Panc1 (cell line): ENCODE measurements at regions not wholly inside any gene's neighbourhood (a gene's known extent, or its start where the extent isn't known, plus 50 kb on each side); places are given as distances from the start of the nearest gene placed in this dataset.

ENCODE experiments used
- POLR2AphosphoS5 ChIP-seq: IDR thresholded peaks from 2 replicates; pipeline ENCODE4 v1.6.1; 2012; ENCODE audit warnings: mild to moderate bottlenecking, low read depth, low read length, moderate library complexity
- TF ChIP-seq, protein P1 (sequence below): fragments of 450-650 bp; IDR thresholded peaks from 2 replicates; pipeline ENCODE4 v1.5.1; 2017; ENCODE audit warnings: mild to moderate bottlenecking
- TF ChIP-seq, protein P2 (sequence below), 2 experiments: IDR thresholded peaks; 2 replicates each; pipeline ENCODE4 v1.6.1; 2011 to 2012; ENCODE audit warnings: low read depth in 2 of 2, control low read depth in 1 of 2, low read length in 1 of 2, mild to moderate bottlenecking in 1 of 2, moderate library complexity in 1 of 2; ENCODE audit not compliant: insufficient read depth in 1 of 2

DNA sequence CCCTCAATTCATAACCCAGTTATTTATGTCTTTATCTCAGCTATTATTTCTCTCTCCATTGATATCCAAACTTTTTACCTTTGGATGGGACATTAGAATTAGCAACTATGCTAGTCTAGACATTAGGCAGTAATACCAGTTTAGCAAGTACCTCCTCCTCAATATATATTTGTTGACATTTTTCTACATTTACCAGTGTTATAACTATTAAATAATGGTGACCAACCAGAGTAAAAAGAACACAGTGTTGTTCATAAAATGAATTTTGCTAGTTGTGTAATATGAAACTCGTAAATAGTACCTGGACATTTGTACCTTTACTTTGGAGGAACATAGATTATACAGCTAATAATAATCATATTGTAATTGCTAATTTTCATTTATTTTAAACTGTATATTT, 554.6 kb upstream of the CDH6 start:
- TF ChIP-seq, protein P1, sequence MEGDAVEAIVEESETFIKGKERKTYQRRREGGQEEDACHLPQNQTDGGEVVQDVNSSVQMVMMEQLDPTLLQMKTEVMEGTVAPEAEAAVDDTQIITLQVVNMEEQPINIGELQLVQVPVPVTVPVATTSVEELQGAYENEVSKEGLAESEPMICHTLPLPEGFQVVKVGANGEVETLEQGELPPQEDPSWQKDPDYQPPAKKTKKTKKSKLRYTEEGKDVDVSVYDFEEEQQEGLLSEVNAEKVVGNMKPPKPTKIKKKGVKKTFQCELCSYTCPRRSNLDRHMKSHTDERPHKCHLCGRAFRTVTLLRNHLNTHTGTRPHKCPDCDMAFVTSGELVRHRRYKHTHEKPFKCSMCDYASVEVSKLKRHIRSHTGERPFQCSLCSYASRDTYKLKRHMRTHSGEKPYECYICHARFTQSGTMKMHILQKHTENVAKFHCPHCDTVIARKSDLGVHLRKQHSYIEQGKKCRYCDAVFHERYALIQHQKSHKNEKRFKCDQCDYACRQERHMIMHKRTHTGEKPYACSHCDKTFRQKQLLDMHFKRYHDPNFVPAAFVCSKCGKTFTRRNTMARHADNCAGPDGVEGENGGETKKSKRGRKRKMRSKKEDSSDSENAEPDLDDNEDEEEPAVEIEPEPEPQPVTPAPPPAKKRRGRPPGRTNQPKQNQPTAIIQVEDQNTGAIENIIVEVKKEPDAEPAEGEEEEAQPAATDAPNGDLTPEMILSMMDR, result no peak
- no peak for TF ChIP-seq POLR2AphosphoS5
- TF ChIP-seq, protein P2, sequence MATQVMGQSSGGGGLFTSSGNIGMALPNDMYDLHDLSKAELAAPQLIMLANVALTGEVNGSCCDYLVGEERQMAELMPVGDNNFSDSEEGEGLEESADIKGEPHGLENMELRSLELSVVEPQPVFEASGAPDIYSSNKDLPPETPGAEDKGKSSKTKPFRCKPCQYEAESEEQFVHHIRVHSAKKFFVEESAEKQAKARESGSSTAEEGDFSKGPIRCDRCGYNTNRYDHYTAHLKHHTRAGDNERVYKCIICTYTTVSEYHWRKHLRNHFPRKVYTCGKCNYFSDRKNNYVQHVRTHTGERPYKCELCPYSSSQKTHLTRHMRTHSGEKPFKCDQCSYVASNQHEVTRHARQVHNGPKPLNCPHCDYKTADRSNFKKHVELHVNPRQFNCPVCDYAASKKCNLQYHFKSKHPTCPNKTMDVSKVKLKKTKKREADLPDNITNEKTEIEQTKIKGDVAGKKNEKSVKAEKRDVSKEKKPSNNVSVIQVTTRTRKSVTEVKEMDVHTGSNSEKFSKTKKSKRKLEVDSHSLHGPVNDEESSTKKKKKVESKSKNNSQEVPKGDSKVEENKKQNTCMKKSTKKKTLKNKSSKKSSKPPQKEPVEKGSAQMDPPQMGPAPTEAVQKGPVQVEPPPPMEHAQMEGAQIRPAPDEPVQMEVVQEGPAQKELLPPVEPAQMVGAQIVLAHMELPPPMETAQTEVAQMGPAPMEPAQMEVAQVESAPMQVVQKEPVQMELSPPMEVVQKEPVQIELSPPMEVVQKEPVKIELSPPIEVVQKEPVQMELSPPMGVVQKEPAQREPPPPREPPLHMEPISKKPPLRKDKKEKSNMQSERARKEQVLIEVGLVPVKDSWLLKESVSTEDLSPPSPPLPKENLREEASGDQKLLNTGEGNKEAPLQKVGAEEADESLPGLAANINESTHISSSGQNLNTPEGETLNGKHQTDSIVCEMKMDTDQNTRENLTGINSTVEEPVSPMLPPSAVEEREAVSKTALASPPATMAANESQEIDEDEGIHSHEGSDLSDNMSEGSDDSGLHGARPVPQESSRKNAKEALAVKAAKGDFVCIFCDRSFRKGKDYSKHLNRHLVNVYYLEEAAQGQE (IDR thresholded peaks at IDR 0.05; ENCODE audit: insufficient read depth in 1 of 2, low read depth in 2 of 2, low read length in 1 of 2), result no peak
